GM08714 (cell line): ENCODE measurements at regions not wholly inside any gene's neighbourhood (a gene's known extent, or its start where the extent isn't known, plus 50 kb on each side); places are given as distances from the start of the nearest gene placed in this dataset.

Experiments used
- H3K4me3 ChIP-seq: fragments of 200-500 bp; sonication (Bioruptor generic); 2 replicates; pipeline ENCODE4 v1.5.1; 2014; ENCODE audit warnings: mild to moderate bottlenecking, low read length, inconsistent platforms
- ZNF274 ChIP-seq: IDR thresholded peaks from 2 replicates; pipeline ENCODE4 v1.6.1; 2012; ENCODE audit warnings: mild to moderate bottlenecking, low read depth, low read length

DNA sequence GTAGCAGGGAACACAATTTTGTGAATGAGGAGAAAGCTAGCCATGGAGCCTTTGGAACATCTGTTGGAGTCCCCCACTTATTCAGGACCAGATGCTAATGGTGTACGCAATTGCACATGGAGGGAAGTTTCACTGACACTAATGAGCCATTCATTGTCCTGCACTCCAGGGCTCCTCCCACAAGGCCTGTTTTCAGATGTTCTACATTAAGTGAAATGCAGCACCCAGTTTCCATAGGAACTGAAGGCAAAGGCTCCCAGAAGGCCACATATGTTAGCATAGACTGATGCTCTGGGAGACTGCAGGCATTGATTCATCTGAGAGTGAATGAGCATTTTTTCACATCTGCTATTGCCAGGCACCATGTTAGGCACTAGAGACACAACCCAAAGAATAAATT is 399.5 kb downstream of the ETS1 start:
- TF ChIP-seq ZNF274 = no peak
- no peak overlapping the region for H3K4me3 ChIP-seq

DNA sequence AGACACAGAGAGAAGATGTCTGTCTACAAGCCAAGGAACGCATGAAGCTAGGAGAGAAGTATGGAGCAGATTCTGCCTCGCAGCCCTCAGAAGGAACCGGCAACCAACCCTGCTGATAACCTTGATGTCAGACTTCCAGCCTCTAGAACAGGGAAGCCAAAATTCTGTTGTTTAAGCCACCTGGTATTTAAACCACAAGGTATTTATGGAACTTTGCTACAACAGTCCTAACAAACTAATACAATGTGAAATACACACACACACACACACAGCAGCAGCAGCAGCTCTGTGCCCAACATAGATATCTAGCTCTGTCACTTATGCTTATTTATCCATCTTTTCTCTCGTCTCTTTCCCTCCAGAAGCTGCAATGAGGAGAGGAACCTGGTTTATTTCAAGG is 400.0 kb downstream of the ETS1 start:
- H3K4me3 ChIP-seq = no peak overlapping the region
- no peak for TF ChIP-seq ZNF274

DNA sequence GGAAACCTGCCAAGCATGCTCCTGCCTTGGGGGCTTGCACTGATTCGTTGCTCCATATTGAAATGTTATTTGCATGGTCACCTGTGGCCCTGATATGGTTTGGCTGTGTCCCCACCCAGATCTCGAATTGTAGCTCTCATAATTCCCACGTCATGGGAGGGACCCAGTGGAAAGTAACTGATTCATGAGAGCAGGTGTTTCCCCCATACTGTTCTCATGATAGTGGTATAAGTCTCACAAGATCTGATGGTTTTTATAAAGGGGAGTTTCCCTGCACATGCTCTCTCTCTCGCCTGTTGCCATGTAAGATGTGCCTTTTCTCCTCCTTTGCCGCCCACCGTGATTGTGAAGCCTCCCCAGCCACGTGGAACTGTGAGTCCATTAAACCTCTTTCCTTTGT is 402.4 kb downstream of the ETS1 start:
- H3K4me3 ChIP-seq = no peak overlapping the region
- no peak for TF ChIP-seq ZNF274

DNA sequence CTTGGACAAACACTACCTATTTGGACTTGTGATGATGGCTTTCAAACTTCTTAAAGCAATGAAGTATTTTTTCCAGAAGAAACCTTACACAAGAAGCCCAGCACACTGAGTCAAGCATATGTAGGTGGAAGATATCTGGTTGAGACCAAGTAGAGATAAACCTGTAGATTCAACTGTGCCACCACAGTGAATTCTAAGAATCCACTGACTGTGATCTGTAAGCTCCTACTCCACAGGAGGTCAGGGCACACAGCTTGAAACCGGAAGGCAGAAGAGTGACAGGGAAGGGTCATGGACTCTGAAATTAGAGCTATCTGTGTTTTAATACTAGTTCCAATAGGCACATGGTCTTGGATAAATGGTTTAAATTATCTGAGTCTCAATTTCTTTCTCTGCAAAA is 404.5 kb downstream of the ETS1 start:
- H3K4me3 ChIP-seq = no peak overlapping the region
- no peak for TF ChIP-seq ZNF274

DNA sequence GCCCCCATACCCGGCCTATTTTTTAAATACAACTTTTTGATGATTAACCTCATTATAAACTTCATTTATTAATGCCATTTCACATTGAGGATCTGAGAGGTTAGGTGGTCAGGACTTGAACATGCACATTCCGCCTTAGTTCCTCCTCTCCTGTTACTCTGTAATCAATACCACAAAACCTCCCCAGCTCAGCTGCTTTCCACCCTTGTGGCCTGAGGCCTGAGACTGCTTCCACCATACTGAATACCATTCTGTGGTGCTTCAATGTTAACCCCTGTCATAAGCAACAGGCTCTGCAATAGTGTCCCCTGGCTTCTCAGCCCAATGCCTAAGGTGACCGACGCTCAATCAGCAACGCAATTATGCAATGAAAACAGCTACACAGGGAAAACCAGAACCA is 405.4 kb downstream of the ETS1 start:
- no peak for TF ChIP-seq ZNF274
- H3K4me3 ChIP-seq = no peak overlapping the region

DNA sequence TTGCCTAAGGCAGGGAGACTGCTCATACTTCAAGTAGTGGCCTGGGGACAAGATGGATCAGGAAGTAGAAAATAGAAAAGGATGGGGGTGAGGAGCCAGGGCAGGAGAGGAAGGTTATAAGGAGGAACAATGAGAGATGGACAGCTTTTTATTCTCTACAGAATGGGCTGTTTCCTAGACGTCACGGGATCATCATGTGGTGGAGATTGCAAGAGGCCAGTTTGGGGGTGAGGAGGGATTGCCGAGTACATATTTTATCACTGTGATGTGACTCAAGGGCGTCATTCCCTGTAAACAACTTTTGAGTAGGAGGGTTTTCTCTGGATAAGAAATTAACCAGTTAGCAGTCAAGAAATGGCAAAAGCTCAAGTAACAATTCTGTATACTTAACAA is 406.3 kb downstream of the ETS1 start:
- no peak overlapping the region for H3K4me3 ChIP-seq
- TF ChIP-seq ZNF274 = no peak

DNA sequence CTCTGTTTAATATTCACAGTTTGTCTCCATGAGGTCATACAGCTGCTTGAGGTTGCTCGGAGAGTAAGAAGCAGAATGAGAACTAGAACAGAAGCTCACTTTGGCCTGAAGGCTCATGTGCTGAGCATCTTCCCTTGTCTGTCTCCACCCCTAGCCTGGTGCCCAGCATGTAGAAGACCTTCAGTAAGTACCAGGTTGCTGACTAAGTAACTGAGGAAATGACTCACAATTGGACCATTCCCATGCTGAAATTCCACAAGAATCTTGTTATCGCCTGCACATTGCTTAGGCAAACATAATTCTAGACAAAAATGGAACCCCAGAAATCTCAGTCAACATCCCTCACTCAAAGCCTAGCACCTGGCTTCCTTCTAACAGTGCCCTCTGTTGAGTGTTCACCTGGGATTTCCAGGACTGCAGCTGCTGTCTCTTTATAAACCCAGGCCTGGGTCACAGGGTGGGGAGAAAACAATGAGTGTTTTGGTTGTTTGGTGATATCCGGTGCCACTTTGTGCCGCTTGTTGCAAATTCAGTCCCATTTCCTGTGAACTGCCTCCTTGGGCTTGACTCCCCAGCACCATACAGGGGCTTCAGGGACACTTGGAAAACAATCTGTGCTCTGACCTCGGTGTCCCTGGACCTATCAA is 406.8 kb downstream of the ETS1 start:
- TF ChIP-seq ZNF274 = no peak
- H3K4me3 ChIP-seq = no peak overlapping the region

DNA sequence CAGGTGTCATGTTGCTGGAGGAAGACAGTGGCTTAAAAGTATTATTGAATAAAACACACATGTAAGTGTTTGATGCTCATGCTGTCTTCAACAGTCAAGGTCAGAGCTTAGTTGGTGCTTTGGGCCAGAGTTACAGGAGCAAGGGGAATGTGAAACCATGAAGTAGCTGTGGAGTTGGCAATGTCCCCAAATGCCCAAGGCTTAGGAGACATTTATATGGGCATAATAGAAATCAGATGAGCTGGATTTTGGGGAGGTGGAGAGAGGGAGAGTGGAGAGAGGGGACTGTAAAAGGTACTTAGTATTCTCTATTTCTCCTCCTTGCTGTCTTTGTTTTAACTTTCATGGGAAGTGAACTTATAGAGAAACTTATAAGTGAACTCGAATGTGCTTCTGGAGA is 407.8 kb downstream of the ETS1 start:
- TF ChIP-seq ZNF274 = no peak
- H3K4me3 ChIP-seq = no peak overlapping the region

DNA sequence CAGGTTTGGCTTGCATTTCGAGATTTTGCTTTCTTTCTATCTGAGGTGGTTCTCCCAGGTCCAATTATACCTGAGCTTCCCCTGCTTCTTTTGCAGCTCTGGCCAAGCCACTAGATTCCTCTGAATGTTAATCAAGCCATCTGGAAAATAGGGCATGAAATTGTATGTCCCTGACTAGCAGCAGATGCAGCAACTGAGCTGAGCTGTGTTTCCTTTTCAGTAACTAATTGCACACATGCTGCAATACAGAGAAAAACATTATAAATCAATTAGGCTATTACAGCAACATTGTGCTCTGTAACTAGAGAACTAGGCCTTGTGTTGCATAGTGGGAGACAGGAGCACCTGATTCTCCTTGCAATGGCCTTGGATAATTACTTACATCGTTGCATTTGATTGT is 408.3 kb downstream of the ETS1 start:
- no peak for TF ChIP-seq ZNF274

DNA sequence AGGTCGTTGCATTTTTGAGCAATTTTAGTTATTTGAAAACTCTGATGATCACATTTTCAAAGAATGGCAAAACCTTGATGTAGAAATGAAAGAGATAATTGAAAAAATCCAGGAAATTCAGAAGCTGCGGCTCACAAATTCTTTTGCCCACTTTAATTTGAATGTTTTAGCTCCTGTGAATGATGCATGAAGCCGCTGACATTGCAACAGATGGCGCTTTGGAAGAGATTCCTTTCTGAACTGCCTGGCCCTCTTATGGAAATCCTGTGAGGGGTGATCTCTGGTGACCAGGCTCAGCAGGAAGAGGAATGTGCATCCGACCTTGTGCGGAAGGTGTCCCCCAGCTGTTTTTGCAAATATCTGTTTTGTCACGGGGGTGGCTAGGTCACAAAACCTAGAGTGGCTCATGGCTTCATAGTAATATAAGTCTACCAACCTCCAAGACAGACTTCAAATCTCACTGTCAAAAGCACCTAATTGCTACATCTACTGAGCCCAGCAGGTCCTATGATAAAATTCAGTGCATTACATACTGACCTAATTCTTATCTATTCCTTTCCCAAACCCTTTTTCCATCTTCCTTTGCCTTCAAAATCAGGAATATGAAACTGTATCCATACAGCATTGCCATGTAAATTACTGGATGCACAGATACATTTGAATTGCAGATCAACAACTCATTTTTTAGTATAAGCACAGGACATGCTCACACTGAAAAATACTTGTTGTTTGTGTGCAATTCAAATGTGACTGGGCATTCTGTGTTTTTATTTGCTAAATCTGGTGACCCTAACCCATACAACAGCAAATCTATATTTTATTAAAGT is 412.7 kb downstream of the ETS1 start:
- no peak overlapping the region for H3K4me3 ChIP-seq
- TF ChIP-seq ZNF274 = no peak

More for the DNA sequence above, 408.3 kb downstream of the ETS1 start:
- no peak overlapping the region for H3K4me3 ChIP-seq

DNA sequence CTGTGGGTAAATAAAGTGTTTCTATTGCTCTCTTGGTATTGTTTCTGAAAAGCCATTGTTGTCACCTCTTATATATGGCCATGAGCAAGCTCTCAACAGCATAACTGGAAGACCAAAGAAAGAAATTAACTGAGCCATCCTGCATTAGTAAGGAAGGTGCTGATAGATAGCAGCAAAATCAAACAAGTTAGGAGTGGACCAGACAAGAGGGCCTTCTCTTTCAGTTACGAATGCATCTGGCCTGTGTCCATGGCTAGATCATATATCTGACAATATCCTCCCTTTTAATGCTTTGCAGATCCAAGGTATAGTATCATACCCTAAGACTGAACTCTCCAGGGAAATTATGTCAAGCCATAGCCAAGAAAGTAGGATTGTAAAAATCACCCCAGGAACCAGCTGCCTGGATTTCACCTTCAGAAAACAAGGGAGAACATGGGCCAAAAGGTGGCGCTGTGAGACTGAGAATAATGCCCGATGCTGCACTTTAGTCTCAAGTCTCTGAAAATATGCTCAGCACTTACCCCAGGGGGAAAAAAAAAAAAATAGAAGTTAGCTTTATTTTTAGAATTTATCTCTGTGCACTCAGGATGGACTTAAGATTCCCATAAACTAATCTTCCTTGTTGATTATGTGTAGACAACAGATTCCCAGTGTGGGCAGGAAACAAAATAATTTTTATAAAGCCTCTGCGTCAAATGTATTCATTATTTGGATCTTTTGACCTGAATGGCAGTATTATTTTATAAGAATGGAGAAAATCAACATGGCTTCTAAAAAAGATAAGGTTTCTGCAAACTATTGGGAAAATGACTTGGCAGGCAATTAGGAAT is 415.1 kb downstream of the ETS1 start:
- TF ChIP-seq ZNF274 = no peak
- H3K4me3 ChIP-seq = no peak overlapping the region

DNA sequence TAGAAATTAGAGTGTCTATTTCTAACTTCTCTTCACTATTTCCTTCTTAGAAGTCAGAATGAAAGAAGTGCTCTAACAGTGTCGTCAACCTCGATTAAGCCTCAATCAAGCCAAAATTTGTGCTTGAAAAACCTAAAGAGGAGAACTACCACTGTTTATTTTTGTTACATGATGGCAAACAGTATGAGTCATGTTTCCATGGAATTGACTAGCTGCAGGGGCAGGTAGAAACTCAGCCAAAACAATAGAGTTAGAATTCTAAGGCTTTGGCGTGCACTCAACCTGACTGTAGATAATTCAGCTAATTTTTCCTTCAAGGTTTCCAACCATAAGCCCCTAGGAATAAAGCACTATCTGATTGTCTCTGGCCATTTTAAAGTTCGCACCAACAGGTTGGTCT is 415.9 kb downstream of the ETS1 start:
- no peak for TF ChIP-seq ZNF274
- no peak overlapping the region for H3K4me3 ChIP-seq

DNA sequence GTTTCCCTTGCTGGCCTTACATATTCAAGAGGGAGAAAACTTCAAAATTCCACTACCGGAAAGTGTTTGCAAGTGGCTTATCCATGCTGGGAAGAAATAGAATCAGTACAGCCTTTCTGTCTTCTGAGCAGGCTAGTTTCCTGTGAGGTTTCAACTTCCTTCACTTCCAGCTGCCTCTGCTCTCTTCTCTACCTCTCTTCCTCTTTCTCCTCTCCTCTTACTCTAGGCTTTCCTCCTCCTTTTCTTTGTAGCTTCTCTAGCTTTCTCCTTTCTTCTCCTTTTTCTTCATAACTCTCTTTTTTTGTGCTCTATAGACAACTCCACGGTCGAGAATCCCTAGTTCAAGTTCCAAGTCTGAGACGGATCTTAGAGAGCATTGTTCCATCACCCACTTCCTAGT is 421.8 kb downstream of the ETS1 start:
- no peak overlapping the region for H3K4me3 ChIP-seq
- TF ChIP-seq ZNF274 = no peak

DNA sequence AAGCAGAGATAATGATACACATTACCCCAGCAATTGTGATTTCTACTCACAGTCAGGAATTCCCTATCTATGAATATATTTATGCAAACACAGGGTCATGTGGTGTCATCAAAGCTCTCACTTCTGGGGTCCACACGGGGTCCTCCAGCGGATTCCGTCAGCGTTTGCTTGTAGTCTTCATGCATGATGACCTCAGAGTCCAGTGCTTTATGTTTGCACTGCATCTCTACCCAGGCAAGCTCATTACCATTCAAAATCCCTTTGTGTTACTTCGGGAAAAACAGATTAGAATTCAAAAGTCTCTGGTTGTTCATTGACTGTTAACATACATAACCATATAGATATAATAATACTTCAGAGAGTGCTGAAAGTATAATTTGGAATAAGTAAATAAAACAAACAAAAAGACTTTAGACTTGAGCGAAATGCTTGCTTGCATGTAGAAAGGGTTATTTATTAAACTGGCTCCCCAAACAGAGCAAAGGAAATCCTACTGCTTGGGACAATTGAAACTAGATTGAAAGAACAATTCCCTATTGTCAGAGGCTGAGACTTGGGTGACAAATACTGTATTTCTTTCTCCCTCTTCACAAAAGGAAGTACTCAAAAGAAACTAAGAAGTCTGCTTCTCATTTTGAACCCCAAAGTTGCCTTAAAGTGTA is 423.1 kb downstream of the ETS1 start:
- no peak overlapping the region for H3K4me3 ChIP-seq
- TF ChIP-seq ZNF274 = no peak
